HCT116 (cell line): ENCODE measurements at regions not wholly inside any gene's neighbourhood (a gene's known extent, or its start where the extent isn't known, plus 50 kb on each side); places are given as distances from the start of the nearest gene placed in this dataset.

Experiments used
- POLR2A ChIP-seq: IDR thresholded peaks from 2 replicates; pipeline ENCODE4 v1.7.0; 2011; ENCODE audit warnings: borderline replicate concordance; ENCODE audit not compliant: insufficient read depth, insufficient read length; ENCODE audit errors: extremely low read depth
- POLR2AphosphoS5 ChIP-seq: IDR thresholded peaks from 2 replicates; pipeline ENCODE4 v1.6.1; 2011; ENCODE audit warnings: mild to moderate bottlenecking, low read depth, low read length, moderate library complexity
- TF ChIP-seq, protein P1 (sequence below), 3 experiments: fragments of 200-600 bp in 1 of 3; sonication (generic) in 1 of 3; IDR thresholded peaks in 2 of 3; conservative IDR thresholded peaks in 1 of 3; 2 replicates each; pipeline ENCODE4 v1.5.1; 2012 to 2017; ENCODE audit warnings: low read depth in 2 of 3, low read length in 2 of 3, antibody characterized with exemption in 1 of 3, borderline replicate concordance in 1 of 3, control low read depth in 1 of 3, mild to moderate bottlenecking in 1 of 3, mixed read lengths in 1 of 3, mixed run types in 1 of 3, moderate library complexity in 1 of 3; ENCODE audit not compliant: insufficient read depth in 1 of 3

DNA sequence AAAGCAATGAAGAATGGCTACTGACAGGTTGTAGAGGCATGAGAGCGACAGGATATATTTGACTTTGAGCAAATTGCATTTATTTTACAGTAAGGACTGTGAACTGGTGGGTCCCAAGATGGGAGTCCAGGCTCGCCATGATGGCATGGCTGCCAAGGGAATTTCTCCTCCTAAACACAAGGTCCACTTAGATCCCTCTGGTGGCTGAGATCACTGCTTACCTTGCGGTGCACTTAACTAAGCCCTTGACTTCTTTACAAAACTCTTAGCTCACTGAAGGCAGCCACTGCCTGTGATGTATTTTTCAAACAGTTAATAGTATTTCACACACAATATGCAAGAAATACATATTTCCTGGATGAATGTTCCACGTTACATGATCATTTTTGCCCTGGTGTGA lies 50.3 kb upstream of the SORBS2 start:
- TF ChIP-seq, protein P1, sequence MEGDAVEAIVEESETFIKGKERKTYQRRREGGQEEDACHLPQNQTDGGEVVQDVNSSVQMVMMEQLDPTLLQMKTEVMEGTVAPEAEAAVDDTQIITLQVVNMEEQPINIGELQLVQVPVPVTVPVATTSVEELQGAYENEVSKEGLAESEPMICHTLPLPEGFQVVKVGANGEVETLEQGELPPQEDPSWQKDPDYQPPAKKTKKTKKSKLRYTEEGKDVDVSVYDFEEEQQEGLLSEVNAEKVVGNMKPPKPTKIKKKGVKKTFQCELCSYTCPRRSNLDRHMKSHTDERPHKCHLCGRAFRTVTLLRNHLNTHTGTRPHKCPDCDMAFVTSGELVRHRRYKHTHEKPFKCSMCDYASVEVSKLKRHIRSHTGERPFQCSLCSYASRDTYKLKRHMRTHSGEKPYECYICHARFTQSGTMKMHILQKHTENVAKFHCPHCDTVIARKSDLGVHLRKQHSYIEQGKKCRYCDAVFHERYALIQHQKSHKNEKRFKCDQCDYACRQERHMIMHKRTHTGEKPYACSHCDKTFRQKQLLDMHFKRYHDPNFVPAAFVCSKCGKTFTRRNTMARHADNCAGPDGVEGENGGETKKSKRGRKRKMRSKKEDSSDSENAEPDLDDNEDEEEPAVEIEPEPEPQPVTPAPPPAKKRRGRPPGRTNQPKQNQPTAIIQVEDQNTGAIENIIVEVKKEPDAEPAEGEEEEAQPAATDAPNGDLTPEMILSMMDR (IDR thresholded peaks at IDR 0.05 in 2 of 3, conservative IDR thresholded peaks at IDR 0.05 in 1 of 3; ENCODE audit: borderline replicate concordance in 1 of 3, insufficient read depth in 1 of 3, low read depth in 2 of 3, low read length in 2 of 3) = no peak
- TF ChIP-seq POLR2AphosphoS5 = no peak
- no peak for TF ChIP-seq POLR2A
